ENCODE measurements at regions not wholly inside any gene's neighbourhood (a gene's known extent, or its start where the extent isn't known, plus 50 kb on each side); places are given as distances from the start of the nearest gene placed in this dataset.

DNA sequence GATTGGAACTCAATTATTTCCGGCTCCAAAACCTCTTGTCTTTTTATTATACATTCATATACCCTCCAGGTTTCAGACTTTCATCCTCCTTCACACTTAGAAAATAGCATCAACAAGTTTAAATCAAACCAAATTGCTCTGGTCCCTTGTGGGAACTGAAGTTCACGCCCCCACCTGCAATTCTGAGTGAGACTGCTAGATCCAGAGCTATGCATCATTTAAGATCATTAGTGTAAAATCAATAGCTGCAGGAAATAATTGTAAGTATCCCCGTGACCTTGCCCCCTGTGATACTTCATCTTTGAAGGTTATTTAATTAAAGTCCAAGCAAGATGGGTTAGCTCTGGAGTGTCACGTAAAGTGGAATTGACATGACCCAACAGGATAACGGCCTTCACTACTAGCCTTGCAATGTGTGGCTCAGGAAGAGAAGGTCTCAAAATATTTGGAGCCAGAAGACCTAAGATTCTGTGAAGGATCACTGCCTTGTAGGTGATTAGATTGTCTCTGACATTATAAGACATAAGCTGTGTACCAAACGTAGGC is 742.2 kb upstream of the LRRC4C start:
- TF ChIP-seq, protein P1, sequence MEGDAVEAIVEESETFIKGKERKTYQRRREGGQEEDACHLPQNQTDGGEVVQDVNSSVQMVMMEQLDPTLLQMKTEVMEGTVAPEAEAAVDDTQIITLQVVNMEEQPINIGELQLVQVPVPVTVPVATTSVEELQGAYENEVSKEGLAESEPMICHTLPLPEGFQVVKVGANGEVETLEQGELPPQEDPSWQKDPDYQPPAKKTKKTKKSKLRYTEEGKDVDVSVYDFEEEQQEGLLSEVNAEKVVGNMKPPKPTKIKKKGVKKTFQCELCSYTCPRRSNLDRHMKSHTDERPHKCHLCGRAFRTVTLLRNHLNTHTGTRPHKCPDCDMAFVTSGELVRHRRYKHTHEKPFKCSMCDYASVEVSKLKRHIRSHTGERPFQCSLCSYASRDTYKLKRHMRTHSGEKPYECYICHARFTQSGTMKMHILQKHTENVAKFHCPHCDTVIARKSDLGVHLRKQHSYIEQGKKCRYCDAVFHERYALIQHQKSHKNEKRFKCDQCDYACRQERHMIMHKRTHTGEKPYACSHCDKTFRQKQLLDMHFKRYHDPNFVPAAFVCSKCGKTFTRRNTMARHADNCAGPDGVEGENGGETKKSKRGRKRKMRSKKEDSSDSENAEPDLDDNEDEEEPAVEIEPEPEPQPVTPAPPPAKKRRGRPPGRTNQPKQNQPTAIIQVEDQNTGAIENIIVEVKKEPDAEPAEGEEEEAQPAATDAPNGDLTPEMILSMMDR (IDR thresholded peaks at IDR 0.05; ENCODE audit: low read length) = no peak
- TF ChIP-seq EZH2phosphoT487 (IDR thresholded peaks at IDR 0.05; ENCODE audit: low read length) = no peak

Measured in MM.1S (cell line).